GM20431 (cell line): ENCODE measurements at regions not wholly inside any gene's neighbourhood (a gene's known extent, or its start where the extent isn't known, plus 50 kb on each side); places are given as distances from the start of the nearest gene placed in this dataset.

Source experiments
- in situ Hi-C: fragments of 300-500 bp; cut with MseI, MboI; formaldehyde crosslinking; loops from one replicate; pipeline ENCODE4 v1.15.0; 2020; ENCODE audit warnings: low sequenced_read_pairs; ENCODE audit not compliant: unreplicated experiment

DNA sequence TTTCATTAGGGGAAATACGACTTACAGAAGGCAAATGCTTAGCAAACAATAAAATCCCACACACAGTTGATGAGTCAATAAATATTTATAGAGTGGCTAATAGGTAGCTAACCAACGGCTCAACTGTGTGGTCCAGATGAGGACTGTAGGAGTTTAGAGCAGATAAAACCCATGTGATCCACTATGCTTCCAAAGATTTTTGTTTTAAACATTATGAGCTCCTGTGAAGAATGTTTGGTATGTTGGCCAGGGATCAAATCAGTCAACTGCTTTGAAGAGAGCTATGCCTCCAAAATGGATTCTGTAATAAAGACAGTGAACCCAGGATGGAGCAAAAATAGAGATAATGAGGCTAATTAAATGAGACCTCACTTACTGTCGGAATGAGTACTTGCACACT, 72.3 kb upstream of the COL11A1 start:
- in situ Hi-C loops = no loop called here

DNA sequence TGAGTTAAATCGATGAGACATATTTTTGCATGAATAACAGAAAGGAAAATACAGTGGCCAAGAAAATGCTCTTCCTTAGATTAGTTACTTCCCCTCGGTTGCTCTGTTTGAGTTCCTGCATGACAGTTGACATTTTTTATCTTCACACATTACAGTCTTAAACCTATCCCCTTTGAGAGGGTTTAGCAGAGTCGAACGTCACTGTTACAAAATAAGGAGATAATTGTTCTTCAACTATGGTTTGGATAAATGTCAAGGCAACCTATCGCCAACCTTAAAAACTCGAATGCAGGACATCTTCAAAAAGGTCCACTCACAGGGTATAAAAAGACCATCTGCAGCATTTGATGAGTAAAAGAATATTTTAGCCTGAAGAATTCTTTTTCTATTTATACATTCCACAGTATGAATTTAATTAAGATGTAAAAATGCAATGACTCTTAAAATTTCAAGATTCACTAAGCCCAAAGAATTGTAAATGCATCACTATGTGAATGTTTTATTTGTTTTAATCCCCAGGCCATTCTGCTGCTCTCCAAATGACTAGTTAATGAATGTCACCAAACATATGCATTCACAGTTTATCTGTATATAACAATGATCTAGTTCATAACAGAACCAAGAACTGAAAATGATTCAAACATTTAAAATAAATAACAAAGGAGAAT, 68.9 kb upstream of the COL11A1 start:
- in situ Hi-C loops = no loop called here

DNA sequence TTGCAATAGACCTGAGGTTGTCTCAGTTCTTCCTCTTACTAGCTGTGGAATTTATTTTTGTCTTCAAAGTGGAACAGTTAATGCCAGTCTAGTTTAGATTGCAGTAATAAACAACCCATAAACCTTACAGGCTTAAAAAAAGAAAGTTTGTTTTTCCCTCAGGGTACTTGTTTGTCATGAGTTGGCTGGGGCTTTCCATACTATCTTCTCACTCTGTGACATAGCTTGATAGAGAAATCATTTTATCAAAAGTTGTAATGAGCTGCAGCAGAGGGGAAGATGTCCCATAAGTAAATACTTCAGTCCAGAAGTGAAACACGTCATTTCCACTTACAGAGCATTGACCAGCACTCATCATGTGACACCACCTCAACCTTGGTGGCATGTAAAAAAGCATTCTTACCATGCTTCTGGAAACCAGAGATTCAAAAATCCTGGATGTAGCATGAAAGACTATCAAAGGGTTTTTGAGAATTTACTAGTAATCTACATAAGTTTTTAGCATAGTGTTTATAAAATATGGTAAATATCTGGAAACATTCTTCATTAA, 62.8 kb upstream of the COL11A1 start:
- in situ Hi-C loops = no loop called here

DNA sequence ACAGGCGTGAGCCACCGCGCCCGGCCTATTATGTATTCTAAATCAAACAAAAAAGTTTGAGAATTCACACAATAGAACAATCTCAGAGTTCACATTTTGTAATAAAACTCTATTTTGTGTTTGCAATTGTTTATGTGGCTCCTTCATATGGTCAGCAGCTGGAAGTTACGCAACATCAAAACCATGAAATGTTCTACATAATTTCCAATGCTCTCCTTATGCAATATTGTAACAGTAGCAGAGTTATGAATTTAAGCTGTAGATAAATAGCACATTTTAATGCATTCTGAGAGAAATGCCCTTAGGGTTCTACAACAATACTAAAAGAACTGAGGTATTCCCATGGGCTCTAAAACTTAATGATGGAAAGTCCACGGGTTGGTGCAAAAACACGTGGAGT, 62.3 kb upstream of the COL11A1 start:
- in situ Hi-C loops = no loop called here

DNA sequence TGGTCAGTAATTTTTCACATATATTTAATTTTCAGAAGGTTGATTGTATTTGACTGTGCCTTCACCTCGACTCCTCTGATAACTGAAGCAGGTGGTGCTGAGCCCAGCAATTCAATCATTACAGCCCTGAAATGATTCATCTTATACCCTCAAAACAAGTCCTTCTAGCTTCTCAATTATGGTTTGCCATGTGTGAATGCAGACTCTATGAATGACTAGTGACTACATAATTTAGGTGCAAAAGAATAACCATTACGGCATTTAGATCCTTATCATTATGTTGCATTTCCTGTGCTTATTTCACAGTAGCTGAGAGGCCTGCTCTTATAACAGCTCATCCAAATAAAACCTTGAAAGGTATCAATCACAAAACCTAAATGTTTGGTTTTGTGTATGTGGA, 54.0 kb upstream of the COL11A1 start:
- in situ Hi-C loops = no loop called here

DNA sequence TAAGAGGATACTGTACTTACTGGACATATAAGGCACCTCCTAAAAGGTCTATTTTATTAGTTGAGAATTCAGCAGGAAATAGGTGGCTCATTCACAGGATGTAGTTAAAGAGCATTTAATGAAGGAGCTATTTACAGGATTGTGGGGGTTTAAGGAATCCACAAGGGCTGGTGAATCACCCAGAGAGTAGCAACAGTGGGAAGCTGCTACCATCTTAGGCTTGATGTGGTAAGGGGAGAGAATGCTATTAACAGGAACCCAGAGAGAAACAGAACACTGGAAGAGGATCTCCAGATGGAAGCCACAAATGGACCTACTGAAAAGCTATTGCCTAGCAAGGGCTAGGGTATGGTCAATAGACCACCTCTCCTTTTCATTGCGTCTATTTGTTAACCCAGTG, 52.0 kb upstream of the COL11A1 start:
- in situ Hi-C loops = no loop called here
